Fibroblast of skin of scalp (primary cell): ENCODE measurements at regions not wholly inside any gene's neighbourhood (a gene's known extent, or its start where the extent isn't known, plus 50 kb on each side); places are given as distances from the start of the nearest gene placed in this dataset.

Source experiments
- DNase-seq: peaks from one replicate; pipeline ENCODE4 v3.0.0-alpha.2; 2013

- DNase-seq, result no peak
These were observed 78.3 kb upstream of the MBOAT2 start for GRCh38 chr2:9081750-9082149.

DNA sequence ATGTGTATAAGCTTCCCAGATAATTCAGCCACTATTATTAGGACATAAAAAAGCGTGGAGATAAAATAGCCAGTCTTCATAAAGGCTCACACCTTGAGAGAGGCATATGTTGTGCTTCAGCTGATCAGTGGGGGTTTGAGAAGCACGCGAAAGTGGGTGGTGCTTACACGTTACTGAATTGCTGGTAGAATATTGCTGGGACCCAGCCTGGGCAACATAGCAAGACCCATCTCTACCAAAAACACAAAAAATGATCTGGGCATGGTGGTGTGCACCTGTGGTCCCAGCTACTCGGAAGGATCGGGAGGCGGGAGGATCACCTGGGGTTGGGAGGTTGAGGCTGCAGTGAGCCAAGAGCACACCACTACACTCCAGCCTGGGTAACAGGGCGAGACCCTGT is 74.9 kb upstream of the MBOAT2 start:
- no peak for DNase-seq

DNA sequence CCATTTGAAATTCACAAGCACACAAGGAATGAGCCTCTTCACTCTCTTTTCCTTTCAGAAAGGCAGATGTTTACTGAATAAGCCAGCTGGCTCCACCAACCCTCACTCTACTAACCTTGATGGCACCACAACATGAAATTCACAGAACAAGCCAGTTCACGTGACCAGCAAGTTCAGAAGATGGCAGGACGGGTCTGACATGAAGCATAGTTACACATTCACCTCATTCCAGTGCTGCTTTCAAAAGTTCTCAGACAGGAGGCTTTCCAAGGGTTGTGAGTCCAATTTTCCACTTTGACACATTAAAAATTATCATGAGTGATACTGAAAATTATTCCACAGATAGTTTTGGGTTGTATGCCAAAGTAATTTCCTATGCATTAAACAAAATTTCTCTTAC is 74.2 kb upstream of the MBOAT2 start:
- no peak for DNase-seq

DNA sequence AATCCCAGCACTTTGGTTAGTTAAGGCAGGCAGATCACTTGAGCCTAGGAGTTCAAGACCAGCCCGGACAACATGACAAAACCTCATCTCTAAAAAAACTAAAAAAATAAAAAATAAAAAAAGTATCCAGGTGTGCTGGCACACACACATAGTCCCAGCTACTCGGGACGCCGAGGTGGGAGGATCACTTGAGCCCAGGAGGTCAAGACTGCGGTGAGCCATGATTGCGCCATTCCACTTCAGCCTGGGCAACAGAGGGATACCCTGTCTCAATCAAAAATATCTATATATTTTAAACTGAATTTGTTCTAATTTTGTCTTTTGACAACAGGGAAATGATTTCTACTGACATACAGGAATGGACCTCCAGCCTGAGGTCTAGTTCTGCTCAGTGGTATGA is 73.3 kb upstream of the MBOAT2 start:
- DNase-seq, result no peak

- no peak for DNase-seq
These were observed 72.7 kb upstream of the MBOAT2 start for GRCh38 chr2:9076210-9076609.

GRCh38 chr2:9074930-9075329 is 71.4 kb upstream of the MBOAT2 start:
- DNase-seq, result no peak

DNA sequence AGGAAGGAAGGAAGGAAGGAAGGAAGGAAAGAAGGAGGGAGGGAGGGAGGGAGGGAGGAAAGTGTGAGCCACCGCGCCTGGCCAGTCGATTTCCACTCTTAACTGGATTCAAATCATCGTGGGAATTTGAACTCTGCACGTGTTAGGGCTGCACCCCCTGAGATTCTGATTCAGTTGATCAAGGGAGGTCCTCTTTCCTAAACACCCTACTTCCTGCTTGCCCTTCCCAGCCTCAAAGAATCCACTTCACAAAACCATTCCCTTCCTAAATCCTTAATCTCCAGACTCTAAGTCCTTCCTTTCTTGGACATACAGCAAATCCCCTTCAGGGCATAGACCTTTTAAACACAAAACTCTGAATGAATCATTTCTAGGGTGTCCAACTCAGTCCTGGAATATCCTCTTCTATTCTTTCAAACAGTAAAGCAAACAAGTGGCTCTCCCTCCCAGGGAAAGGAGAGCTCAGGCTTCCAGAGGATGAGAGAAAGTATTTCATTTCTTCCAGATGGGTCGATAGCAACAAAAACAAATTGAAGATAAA is 68.2 kb upstream of the MBOAT2 start:
- no peak for DNase-seq

- DNase-seq, result peak; percentile 24
These were observed 67.5 kb upstream of the MBOAT2 start for GRCh38 chr2:9071032-9071431.

DNA sequence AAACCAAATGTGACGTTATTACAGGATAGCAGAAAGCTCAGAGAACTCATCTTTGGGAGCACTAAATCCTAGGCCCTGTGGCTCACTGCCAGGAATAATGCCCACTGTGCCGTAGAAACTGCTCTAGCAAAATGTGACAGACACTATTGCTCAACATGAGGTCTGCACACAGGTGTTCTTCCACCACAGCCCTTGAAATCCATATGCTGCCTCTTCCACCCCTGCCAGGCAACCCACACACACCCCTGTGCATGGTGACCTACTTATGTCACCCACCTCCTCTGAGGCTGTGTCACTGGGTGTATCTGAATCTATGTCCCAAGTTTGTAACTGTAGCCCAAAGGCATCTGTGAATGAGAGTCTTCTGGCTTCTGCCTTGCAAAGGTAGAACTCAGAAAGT is 66.1 kb upstream of the MBOAT2 start:
- no peak for DNase-seq

DNA sequence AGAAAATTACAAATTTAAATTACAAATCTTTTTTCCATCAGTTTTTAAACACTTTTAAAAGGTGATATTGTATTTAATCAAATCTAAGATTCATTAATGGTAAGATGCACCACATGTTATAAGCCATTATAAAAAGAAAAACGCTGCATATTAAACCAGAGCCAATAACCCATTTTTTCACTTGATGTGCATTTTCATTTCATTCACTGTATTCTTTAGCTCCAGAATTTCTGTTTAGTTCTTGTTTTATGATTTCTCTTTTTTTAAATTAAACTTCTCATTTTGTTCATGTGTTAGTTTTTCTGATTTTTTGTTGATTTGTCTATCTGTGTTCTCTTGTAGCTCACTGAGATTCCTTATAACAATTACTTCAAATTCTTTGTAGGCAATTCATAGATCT is 62.4 kb upstream of the MBOAT2 start:
- DNase-seq, result no peak

GRCh38 chr2:9063023-9063606 is 59.6 kb upstream of the MBOAT2 start:
- DNase-seq, result no peak

GRCh38 chr2:9060819-9061218 is 57.3 kb upstream of the MBOAT2 start:
- no peak for DNase-seq

DNA sequence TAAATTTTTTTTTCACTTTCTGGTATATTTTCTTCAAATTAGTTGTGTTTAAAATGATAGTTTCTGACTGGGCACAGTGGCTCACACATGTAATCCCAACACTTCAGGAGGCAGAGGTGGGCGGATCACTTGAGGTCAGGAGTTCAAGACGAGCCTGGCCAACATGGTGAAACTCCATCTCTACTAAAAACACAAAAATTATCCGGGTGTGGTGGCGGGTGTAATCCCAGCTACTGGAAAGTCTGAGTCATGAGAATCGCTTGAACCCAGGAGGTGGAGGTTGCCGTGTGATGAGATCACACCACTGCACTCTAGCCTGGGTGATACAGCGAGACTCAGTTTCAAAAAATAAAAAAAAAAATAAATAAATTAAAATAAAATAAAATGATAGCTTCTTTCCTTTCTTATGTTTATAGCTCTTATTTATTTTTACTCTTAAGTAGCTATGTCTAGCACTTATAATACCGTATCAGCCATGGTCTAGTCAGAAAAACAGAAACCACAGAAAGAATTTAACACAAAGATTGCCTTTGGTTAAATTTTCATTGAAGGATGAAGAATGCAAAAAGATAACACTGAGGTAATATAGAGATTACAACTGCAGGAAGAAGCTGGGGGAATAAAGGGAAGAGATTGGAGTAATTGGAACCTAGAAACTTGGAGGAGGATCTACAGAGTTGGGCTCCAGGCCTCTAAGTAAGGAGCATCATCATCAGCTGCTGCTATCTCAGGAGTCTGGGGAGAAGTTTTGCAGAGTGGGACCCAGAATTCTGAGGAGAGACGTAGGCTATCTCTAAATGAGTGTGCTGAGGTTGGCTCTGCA is 54.7 kb upstream of the MBOAT2 start:
- DNase-seq, result peak; percentile 74

DNA sequence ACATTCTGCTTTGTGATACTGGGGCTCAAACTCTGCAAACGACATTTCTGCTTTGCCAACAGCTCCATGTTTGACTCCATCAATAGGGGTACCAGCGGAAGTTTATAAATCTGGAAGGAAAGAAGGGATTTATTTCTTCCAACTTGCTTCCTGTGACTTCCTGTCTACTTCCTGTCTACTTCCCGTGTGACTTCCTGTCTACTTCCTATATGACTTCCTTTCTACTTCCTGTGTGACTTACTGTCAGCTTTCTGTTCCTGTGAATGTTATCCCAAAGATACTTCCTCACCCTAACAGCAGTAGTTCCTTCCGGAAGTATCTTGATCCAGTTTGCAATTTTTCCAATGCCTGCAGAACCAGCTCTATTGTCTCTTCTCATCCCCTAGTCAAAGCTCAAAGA is 52.0 kb upstream of the MBOAT2 start:
- DNase-seq, result no peak

DNA sequence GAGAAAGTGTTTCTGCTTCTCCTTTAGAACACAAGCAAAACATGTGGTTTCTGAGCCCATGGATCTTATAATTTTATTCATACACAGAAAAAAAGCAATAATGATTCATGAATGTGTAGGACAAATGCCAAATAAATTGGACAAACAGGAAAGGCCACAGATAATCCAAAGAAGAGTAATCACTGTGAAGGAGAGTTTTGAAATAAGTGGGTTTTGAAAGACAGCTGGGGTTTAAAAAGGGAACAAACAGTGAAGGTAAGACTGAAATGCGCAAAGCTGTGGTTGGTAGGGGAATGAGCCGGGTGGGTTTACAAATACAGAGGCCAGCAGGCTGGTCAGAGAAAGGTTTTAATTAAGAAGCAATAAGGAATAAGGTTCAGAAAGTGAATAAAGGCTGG is 50.0 kb upstream of the MBOAT2 start:
- no peak for DNase-seq
